ENCODE measurements at regions not wholly inside any gene's neighbourhood (a gene's known extent, or its start where the extent isn't known, plus 50 kb on each side); places are given as distances from the start of the nearest gene placed in this dataset.

GRCh38 chr5:124590686-124591085 is 155.8 kb downstream of the ZNF608 start:
- no peak for DNase-seq (ENCODE audit: low read depth in 2 of 2, low spot score in 1 of 2)

- no peak for DNase-seq (ENCODE audit: low read depth in 2 of 2, low spot score in 1 of 2)
Measured at GRCh38 chr5:124587280-124587679, 159.2 kb downstream of the ZNF608 start.

- no peak for DNase-seq (ENCODE audit: low read depth in 2 of 2, low spot score in 1 of 2)
Measured at GRCh38 chr5:124584991-124585715, 161.3 kb downstream of the ZNF608 start.

GRCh38 chr5:124583469-124584350 is 162.7 kb downstream of the ZNF608 start:
- no peak for DNase-seq (ENCODE audit: low read depth in 2 of 2, low spot score in 1 of 2)

- no peak for DNase-seq (ENCODE audit: low read depth in 2 of 2, low spot score in 1 of 2)
Measured at GRCh38 chr5:124582561-124582840, 163.9 kb downstream of the ZNF608 start.

GRCh38 chr5:124581738-124582560 is 164.5 kb downstream of the ZNF608 start:
- no peak for DNase-seq (ENCODE audit: low read depth in 2 of 2, low spot score in 1 of 2)

GRCh38 chr5:124580925-124581737 is 165.3 kb downstream of the ZNF608 start:
- DNase-seq (ENCODE audit: low read depth in 2 of 2, low spot score in 1 of 2): no peak

- DNase-seq (ENCODE audit: low read depth in 2 of 2, low spot score in 1 of 2): no peak
Measured at GRCh38 chr5:124580512-124580911, 165.9 kb downstream of the ZNF608 start.

- DNase-seq (ENCODE audit: low read depth in 2 of 2, low spot score in 1 of 2): no peak
Measured at GRCh38 chr5:124576848-124577409, 169.5 kb downstream of the ZNF608 start.

GRCh38 chr5:124575725-124576124 is 170.7 kb downstream of the ZNF608 start:
- DNase-seq (ENCODE audit: low read depth in 2 of 2, low spot score in 1 of 2): no peak

- no peak for DNase-seq (ENCODE audit: low read depth in 2 of 2, low spot score in 1 of 2)
Measured at GRCh38 chr5:124574521-124575436, 171.7 kb downstream of the ZNF608 start.

- no peak for DNase-seq (ENCODE audit: low read depth in 2 of 2, low spot score in 1 of 2)
Measured at GRCh38 chr5:124572971-124573370, 173.5 kb downstream of the ZNF608 start.

GRCh38 chr5:124570285-124571035 is 176.0 kb downstream of the ZNF608 start:
- DNase-seq (ENCODE audit: low read depth in 2 of 2, low spot score in 1 of 2): no peak

- no peak for DNase-seq (ENCODE audit: low read depth in 2 of 2, low spot score in 1 of 2)
Measured at GRCh38 chr5:124566875-124567450, 179.5 kb downstream of the ZNF608 start.

GRCh38 chr5:124561451-124561850 is 185.0 kb downstream of the ZNF608 start:
- no peak for DNase-seq (ENCODE audit: low read depth in 2 of 2, low spot score in 1 of 2)

- no peak for DNase-seq (ENCODE audit: low read depth in 2 of 2, low spot score in 1 of 2)
Measured at GRCh38 chr5:124560370-124560769, 186.1 kb downstream of the ZNF608 start.

GRCh38 chr5:124557761-124558160 is 188.7 kb downstream of the ZNF608 start:
- no peak for DNase-seq (ENCODE audit: low read depth in 2 of 2, low spot score in 1 of 2)
